ENCODE measurements at regions not wholly inside any gene's neighbourhood (a gene's known extent, or its start where the extent isn't known, plus 50 kb on each side); places are given as distances from the start of the nearest gene placed in this dataset.
"Not testable (repeated sequence)": the region's sequence is repeated elsewhere in the genome, so short reads cannot be mapped to it uniquely, and the experiment has no call there.

GRCh38 chrX:128000033-128000432, 52.2 kb downstream of the ACTRT1 start:
- DNase-seq; intact Hi-C loops (cut with DNase I); ATAC-seq: not testable (repeated sequence)

- intact Hi-C loops (cut with DNase I): no loop called here
- DNase-seq: no peak
- no peak for ATAC-seq
Measured at GRCh38 chrX:127963696-127964095, 88.5 kb downstream of the ACTRT1 start.

DNA sequence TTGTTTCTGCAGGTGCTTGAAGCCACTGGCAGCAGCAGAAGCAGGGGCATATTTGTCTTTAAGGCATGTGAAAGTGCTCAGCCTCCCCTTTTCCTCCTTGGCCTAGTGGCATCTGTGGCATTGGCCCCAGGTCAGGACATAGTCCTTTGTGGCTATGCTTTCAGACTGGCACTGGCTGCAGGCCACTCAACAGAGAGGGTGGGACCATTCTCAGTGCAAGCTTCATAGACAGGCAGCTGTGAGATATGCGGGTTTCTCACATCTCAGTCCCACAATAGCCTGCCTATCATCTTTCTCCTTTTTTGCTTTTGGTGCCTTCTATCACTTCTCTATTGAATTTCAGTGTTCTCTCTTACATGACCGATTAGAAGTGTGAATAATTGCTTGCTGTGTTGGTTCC, 104.8 kb downstream of the ACTRT1 start:
- intact Hi-C loops (cut with DNase I): no loop called here
- no peak for DNase-seq
- no peak for ATAC-seq

- no peak for DNase-seq
- intact Hi-C loops (cut with DNase I): no loop called here
- ATAC-seq: no peak
Measured at GRCh38 chrX:127943571-127943970, 108.6 kb downstream of the ACTRT1 start.

GRCh38 chrX:127908384-127908783, 143.8 kb downstream of the ACTRT1 start:
- ATAC-seq (no peak), DNase-seq (no peak)
- intact Hi-C loops (cut with DNase I): no loop called here

DNA sequence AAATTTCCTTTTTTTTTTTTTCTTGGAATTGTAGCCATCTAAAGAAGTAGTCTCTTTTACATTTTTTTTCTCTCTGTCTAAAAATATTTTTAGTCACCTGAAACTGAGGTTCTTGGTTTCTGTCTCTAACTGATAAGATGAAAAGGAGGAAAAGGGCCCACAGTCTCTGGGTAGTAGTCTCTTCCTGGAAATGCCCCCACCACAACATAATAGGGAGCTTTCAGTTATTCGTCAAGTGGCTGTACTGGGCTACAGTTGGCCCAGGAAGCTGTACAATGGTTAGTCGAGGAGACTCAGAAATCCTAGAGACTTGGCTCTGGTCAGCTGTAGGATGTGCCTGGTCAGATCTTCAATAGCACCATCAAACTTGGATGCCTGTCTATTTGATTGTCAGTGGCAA, 163.4 kb downstream of the ACTRT1 start:
- ATAC-seq: no peak
- intact Hi-C loops (cut with DNase I): no loop called here
- no peak for DNase-seq

GRCh38 chrX:127884921-127885320, 167.3 kb downstream of the ACTRT1 start:
- ATAC-seq: no peak
- intact Hi-C loops (cut with DNase I): no loop called here
- DNase-seq: no peak

GRCh38 chrX:127879585-127879984, 172.6 kb downstream of the ACTRT1 start:
- ATAC-seq: no peak
- DNase-seq: no peak
- intact Hi-C loops (cut with DNase I): no loop called here

- peak in 1 of 2 donors; percentile 47 for ATAC-seq
- intact Hi-C loops (cut with DNase I): no loop called here
- DNase-seq: no peak
Measured at GRCh38 chrX:127877318-127877717, 174.9 kb downstream of the ACTRT1 start.

GRCh38 chrX:127873637-127874036, 178.6 kb downstream of the ACTRT1 start:
- ATAC-seq: no peak
- intact Hi-C loops (cut with DNase I): no loop called here
- DNase-seq: no peak

- intact Hi-C loops (cut with DNase I); ATAC-seq; DNase-seq: not testable (repeated sequence)
Measured at GRCh38 chrX:127866857-127867256, 185.3 kb downstream of the ACTRT1 start.

GRCh38 chrX:127861611-127862010, 190.6 kb downstream of the ACTRT1 start:
- DNase-seq: no peak
- ATAC-seq: no peak
- intact Hi-C loops (cut with DNase I): no loop called here
